Activated CD4-positive, alpha-beta T cell treated with anti-CD3 and anti-CD28 coated beads, Interleukin-2, amount 10 ng/mL, durations not matched to agents 7 days and 5 days (primary cell): ENCODE measurements at regions not wholly inside any gene's neighbourhood (a gene's known extent, or its start where the extent isn't known, plus 50 kb on each side); places are given as distances from the start of the nearest gene placed in this dataset.

Source experiments
- CTCF ChIA-PET: fragments of 350-600 bp; sonication (Branson Sonifier 250); formaldehyde crosslinking; loops from one replicate; lab custom pipeline; 2021; ENCODE audit warnings: antibody characterized with exemption; lab: Charles Lee
- POLR2A ChIA-PET: fragments of 350-600 bp; sonication (Branson Sonifier 250); formaldehyde crosslinking; loops from one replicate; lab custom pipeline; 2021; ENCODE audit warnings: antibody characterized with exemption; lab: Charles Lee
- DNase-seq: peaks from one replicate; pipeline ENCODE4 v3.0.0-alpha.2; 2020
- H3K27ac Mint-ChIP-seq: one replicate; pipeline ENCODE4 v1.8.0; 2021; ENCODE audit warnings: mild to moderate bottlenecking, moderate library complexity, mixed read lengths
- H3K27me3 Mint-ChIP-seq: one replicate; pipeline ENCODE4 v1.8.0; 2021; ENCODE audit warnings: mixed read lengths
- H3K36me3 Mint-ChIP-seq: one replicate; pipeline ENCODE4 v1.8.0; 2021; ENCODE audit warnings: low read depth, mixed read lengths
- H3K4me1 Mint-ChIP-seq: one replicate; pipeline ENCODE4 v1.8.0; 2021; ENCODE audit warnings: mixed read lengths
- H3K4me3 Mint-ChIP-seq: one replicate; pipeline ENCODE4 v1.8.0; 2021; ENCODE audit warnings: mild to moderate bottlenecking, moderate library complexity, mixed read lengths
- H3K9me3 Mint-ChIP-seq: one replicate; pipeline ENCODE4 v1.8.0; 2021; ENCODE audit warnings: mixed read lengths

GRCh38 chr6:95071464-95071863 is 505.9 kb upstream of the MANEA start:
- ChIA-PET POLR2A (no interaction called here), CTCF (no interaction called here)
- Mint-ChIP-seq H3K4me3 (no peak overlapping the region), H3K4me1 (no peaks in the 10 kb centered on the region), H3K9me3 (peaks cover 4% of the 10 kb centered on the region), H3K27me3 (no peaks in the 10 kb centered on the region), H3K27ac (no peak overlapping the region), H3K36me3 (no peaks in the 10 kb centered on the region)
- no peak for DNase-seq

- Mint-ChIP-seq H3K27ac (no peak overlapping the region), H3K9me3 (no peaks in the 10 kb centered on the region), H3K27me3 (no peaks in the 10 kb centered on the region), H3K4me1 (no peaks in the 10 kb centered on the region), H3K36me3 (no peaks in the 10 kb centered on the region), H3K4me3 (no peak overlapping the region)
- no peak for DNase-seq
- ChIA-PET CTCF (no interaction called here), POLR2A (no interaction called here)
These were observed 498.9 kb upstream of the MANEA start for GRCh38 chr6:95078457-95078856.

DNA sequence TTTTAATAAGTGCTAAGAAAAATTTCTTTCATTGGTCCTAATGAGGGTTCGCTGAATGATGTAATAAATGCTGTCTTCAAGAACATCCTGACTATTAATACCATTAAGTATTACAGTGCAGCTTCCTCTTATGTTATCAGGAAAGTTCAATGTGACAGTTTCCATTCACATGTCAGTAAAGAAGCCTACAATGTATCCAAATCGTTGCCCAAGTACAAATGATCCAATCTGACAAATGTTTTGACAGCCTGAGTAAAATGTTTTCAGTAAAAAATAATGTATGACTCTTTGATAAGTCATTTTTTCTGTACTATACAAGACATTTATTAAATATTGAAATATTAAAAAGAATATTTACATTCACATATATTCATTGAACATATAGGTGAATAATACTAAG is 496.1 kb upstream of the MANEA start:
- CTCF ChIA-PET, result no interaction called here
- no peak for DNase-seq
- Mint-ChIP-seq H3K36me3 (no peaks in the 10 kb centered on the region), H3K27ac (no peak overlapping the region), H3K4me1 (no peaks in the 10 kb centered on the region), H3K27me3 (no peaks in the 10 kb centered on the region), H3K4me3 (no peak overlapping the region), H3K9me3 (no peaks in the 10 kb centered on the region)
- POLR2A ChIA-PET, result no interaction called here

DNA sequence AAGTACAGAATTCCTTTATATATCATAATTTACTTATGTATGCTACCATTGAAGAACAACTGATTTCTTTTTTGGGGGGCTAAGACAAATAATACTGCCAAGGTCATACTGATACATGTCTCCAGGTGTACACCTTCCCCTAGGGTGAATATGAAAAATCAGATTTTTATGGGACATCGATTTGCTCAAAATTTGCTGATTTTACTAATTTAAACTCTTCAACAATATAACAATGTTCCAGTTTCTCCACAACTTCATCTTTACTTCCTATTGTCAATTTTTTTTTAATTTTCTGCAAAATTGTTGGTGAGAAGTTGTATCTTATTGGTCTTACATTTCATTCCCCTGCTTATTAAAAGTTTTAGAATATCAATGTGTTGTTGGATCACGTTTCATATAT is 495.4 kb upstream of the MANEA start:
- Mint-ChIP-seq H3K9me3 (no peaks in the 10 kb centered on the region), H3K27ac (no peak overlapping the region), H3K4me3 (no peak overlapping the region), H3K4me1 (no peaks in the 10 kb centered on the region), H3K27me3 (no peaks in the 10 kb centered on the region), H3K36me3 (no peaks in the 10 kb centered on the region)
- ChIA-PET CTCF (no interaction called here), POLR2A (no interaction called here)
- DNase-seq, result no peak

GRCh38 chr6:95083506-95083905 is 493.8 kb upstream of the MANEA start:
- Mint-ChIP-seq H3K4me3 (no peak overlapping the region), H3K9me3 (no peaks in the 10 kb centered on the region), H3K27me3 (no peaks in the 10 kb centered on the region), H3K4me1 (no peaks in the 10 kb centered on the region), H3K36me3 (no peaks in the 10 kb centered on the region), H3K27ac (no peak overlapping the region)
- ChIA-PET POLR2A (no interaction called here), CTCF (interaction anchor here (0.5 kb wide), 1 partner anchor 1079 kb away, joined by 3 read pairs; no protein-coding TSS in a partner anchor)
- DNase-seq, result no peak

DNA sequence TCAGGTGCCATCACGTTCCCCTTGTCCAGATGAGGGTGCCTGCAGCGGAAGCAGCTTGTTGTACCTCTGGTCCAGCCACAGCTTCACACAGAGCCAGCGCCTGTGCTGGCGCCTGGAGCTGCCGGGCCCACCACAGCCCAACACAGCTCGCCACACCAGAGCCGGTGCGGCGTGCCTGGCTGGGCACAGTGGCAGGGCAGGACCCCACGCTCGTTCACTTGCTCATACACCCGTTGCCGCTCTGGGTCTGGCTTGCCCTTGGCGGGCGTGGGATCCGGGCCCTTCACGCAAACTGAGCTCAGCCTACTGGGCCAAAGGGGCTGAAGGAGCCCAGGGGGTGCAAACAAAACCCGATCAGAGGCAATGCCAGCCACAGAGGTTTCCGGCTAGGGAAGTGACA is 492.5 kb upstream of the MANEA start:
- ChIA-PET CTCF (interaction anchor here (0.9 kb wide), 1 partner anchor 76 kb away, joined by 5 read pairs; no protein-coding TSS in a partner anchor), POLR2A (no interaction called here)
- no peak for DNase-seq
- Mint-ChIP-seq H3K4me1 (no peaks in the 10 kb centered on the region), H3K4me3 (no peak overlapping the region), H3K27ac (no peak overlapping the region), H3K9me3 (no peaks in the 10 kb centered on the region), H3K27me3 (no peaks in the 10 kb centered on the region), H3K36me3 (no peaks in the 10 kb centered on the region)

DNA sequence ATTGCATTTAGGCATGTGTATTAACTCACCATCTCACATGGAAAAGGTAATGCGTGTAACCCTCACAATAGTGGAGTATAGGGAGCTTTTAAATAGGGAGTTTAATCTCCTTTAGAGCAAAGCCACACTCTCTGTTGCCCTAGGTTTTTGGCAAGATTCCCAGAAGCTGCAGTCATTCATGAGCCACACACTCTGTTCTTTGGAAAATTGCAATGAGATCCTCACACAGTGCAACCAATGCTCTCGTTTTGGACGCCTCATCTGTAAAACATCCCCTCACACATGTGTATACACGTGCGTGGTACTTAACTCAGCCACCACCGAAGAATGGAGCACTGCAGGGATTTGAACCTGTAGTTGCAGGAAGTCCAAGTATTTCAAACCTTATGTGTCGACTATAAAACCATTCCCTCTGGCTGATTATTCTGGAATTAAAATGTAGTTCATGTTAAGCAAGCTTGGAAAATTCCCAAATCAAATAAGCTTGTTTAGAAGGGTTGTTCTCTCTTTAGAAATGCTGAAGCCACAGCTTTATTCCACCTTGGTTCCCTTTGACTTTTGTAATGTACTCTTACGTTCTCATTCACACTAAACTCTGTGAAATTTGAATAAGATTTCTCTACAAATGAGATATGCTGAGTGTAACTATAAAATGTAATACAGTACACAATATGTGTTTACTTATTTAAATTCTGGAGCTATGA is 489.8 kb upstream of the MANEA start:
- ChIA-PET POLR2A (no interaction called here), CTCF (no interaction called here)
- Mint-ChIP-seq H3K36me3 (no peaks in the 10 kb centered on the region), H3K4me1 (no peaks in the 10 kb centered on the region), H3K27ac (no peak overlapping the region), H3K9me3 (no peaks in the 10 kb centered on the region), H3K4me3 (no peak overlapping the region), H3K27me3 (no peaks in the 10 kb centered on the region)
- no peak for DNase-seq

GRCh38 chr6:95091823-95092436 is 485.4 kb upstream of the MANEA start:
- POLR2A ChIA-PET, result no interaction called here
- H3K27ac Mint-ChIP-seq, result no peak overlapping the region
- no peaks in the 10 kb centered on the region for H3K27me3 Mint-ChIP-seq
- no peaks in the 10 kb centered on the region for H3K36me3 Mint-ChIP-seq
- no peaks in the 10 kb centered on the region for H3K9me3 Mint-ChIP-seq
- no peak overlapping the region for H3K4me3 Mint-ChIP-seq
- H3K4me1 Mint-ChIP-seq, result no peaks in the 10 kb centered on the region
- CTCF ChIA-PET, result no interaction called here
- DNase-seq, result no peak

DNA sequence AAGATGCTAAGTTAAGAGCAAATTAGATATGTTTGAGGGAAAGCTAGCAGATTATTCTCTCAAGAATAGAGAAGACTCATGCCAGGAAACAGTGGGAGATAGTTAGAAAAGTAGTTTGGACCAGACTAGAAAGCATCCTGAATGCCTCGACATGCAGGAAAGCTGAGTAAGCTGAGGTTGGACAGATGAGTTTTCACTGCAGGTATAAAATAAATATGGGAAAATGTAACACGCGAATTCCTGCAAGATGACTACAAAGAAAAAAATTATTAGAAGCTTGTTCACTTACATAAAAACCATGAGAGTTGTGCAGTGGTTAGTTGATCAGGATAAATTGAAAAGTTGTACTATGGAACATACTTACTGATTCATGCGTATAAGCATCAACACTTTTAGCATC is 484.2 kb upstream of the MANEA start:
- Mint-ChIP-seq H3K36me3 (no peaks in the 10 kb centered on the region), H3K27ac (no peak overlapping the region), H3K4me1 (no peaks in the 10 kb centered on the region), H3K27me3 (no peaks in the 10 kb centered on the region), H3K9me3 (no peaks in the 10 kb centered on the region), H3K4me3 (no peak overlapping the region)
- CTCF ChIA-PET, result no interaction called here
- no peak for DNase-seq
- POLR2A ChIA-PET, result no interaction called here

GRCh38 chr6:95094751-95095663 is 482.3 kb upstream of the MANEA start:
- H3K4me1 Mint-ChIP-seq, result no peaks in the 10 kb centered on the region
- no peaks in the 10 kb centered on the region for H3K9me3 Mint-ChIP-seq
- no peak overlapping the region for H3K27ac Mint-ChIP-seq
- no peaks in the 10 kb centered on the region for H3K27me3 Mint-ChIP-seq
- no peaks in the 10 kb centered on the region for H3K36me3 Mint-ChIP-seq
- H3K4me3 Mint-ChIP-seq, result no peak overlapping the region
- ChIA-PET POLR2A (no interaction called here), CTCF (no interaction called here)
- no peak for DNase-seq

DNA sequence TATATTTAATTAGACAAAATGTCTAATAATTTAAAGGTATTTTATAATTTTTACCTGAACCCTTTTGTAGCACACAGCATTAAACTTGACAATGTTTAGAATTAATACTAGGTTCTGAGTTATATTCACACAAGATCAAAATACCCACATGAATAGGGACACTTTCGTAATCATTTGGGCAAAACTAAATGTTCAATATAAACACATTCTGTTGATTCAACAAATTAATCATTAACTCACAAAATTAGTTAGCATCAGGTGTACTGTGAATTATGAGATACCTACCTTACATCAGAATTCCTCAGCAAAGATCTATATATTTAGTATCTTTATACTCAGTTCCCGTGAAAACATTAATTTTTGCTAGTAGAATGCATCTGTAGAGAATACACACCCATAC is 481.5 kb upstream of the MANEA start:
- POLR2A ChIA-PET, result no interaction called here
- Mint-ChIP-seq H3K36me3 (no peaks in the 10 kb centered on the region), H3K4me3 (no peak overlapping the region), H3K9me3 (no peaks in the 10 kb centered on the region), H3K27me3 (no peaks in the 10 kb centered on the region), H3K27ac (no peak overlapping the region), H3K4me1 (no peaks in the 10 kb centered on the region)
- CTCF ChIA-PET, result no interaction called here
- no peak for DNase-seq

- CTCF ChIA-PET, result no interaction called here
- no peak for DNase-seq
- no peaks in the 10 kb centered on the region for H3K27me3 Mint-ChIP-seq
- POLR2A ChIA-PET, result no interaction called here
- H3K36me3 Mint-ChIP-seq, result no peaks in the 10 kb centered on the region
- no peaks in the 10 kb centered on the region for H3K4me1 Mint-ChIP-seq
- no peak overlapping the region for H3K27ac Mint-ChIP-seq
- no peak overlapping the region for H3K4me3 Mint-ChIP-seq
- H3K9me3 Mint-ChIP-seq, result no peaks in the 10 kb centered on the region
These were observed 477.9 kb upstream of the MANEA start for GRCh38 chr6:95099410-95099809.

GRCh38 chr6:95109212-95109611 is 468.1 kb upstream of the MANEA start:
- Mint-ChIP-seq H3K9me3 (no peaks in the 10 kb centered on the region), H3K27ac (no peak overlapping the region), H3K36me3 (no peaks in the 10 kb centered on the region), H3K4me1 (no peaks in the 10 kb centered on the region), H3K4me3 (no peak overlapping the region), H3K27me3 (no peaks in the 10 kb centered on the region)
- POLR2A ChIA-PET, result no interaction called here
- CTCF ChIA-PET, result no interaction called here
- no peak for DNase-seq
